ENCODE measurements at regions not wholly inside any gene's neighbourhood (a gene's known extent, or its start where the extent isn't known, plus 50 kb on each side); places are given as distances from the start of the nearest gene placed in this dataset.
"Not testable (repeated sequence)": the region's sequence is repeated elsewhere in the genome, so short reads cannot be mapped to it uniquely, and the experiment has no call there.

DNA sequence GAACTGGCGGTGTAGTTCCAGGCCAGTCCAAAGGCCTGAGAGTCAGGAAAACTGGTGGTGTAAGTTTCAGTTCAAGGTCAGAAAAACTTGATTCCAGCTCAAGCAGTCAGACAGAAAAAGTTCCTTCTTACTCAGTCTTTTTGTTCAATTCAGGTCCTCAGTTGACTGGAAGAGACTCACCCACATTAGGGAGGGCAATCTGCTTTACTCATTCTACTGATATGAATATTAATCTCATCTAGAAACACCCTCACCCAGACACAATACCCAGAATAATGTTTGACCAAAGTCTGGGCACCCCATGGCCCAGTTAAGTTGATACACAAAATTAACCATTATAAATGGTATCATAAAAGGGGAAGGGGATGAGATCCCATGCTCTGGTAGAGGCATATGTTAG lies 50.1 kb upstream of the LTA4H start:
- DNase-seq: no peak
- peaks cover 11% of the 10 kb centered on the region for H3K4me1 Mint-ChIP-seq (ENCODE audit: low read depth)
- peaks cover 9% of the 10 kb centered on the region for H3K27me3 Mint-ChIP-seq (ENCODE audit: insufficient read depth)
- H3K4me3 Mint-ChIP-seq: no peak overlapping the region
- no peak overlapping the region for H3K27ac Mint-ChIP-seq
- H3K9me3 Mint-ChIP-seq: peaks cover 11% of the 10 kb centered on the region
- TF ChIP-seq, protein P1, sequence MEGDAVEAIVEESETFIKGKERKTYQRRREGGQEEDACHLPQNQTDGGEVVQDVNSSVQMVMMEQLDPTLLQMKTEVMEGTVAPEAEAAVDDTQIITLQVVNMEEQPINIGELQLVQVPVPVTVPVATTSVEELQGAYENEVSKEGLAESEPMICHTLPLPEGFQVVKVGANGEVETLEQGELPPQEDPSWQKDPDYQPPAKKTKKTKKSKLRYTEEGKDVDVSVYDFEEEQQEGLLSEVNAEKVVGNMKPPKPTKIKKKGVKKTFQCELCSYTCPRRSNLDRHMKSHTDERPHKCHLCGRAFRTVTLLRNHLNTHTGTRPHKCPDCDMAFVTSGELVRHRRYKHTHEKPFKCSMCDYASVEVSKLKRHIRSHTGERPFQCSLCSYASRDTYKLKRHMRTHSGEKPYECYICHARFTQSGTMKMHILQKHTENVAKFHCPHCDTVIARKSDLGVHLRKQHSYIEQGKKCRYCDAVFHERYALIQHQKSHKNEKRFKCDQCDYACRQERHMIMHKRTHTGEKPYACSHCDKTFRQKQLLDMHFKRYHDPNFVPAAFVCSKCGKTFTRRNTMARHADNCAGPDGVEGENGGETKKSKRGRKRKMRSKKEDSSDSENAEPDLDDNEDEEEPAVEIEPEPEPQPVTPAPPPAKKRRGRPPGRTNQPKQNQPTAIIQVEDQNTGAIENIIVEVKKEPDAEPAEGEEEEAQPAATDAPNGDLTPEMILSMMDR (IDR thresholded peaks at IDR 0.05): no peak
- peaks cover 6% of the 10 kb centered on the region for H3K36me3 Mint-ChIP-seq (ENCODE audit: low read depth)

GRCh38 chr12:96086190-96086589 lies 50.8 kb upstream of the LTA4H start:
- H3K9me3 Mint-ChIP-seq: peaks cover 11% of the 10 kb centered on the region
- H3K27ac Mint-ChIP-seq; H3K36me3 Mint-ChIP-seq (ENCODE audit: low read depth); H3K4me3 Mint-ChIP-seq; DNase-seq; H3K27me3 Mint-ChIP-seq (ENCODE audit: insufficient read depth): not testable (repeated sequence)
- H3K4me1 Mint-ChIP-seq (ENCODE audit: low read depth): peaks cover 11% of the 10 kb centered on the region

DNA sequence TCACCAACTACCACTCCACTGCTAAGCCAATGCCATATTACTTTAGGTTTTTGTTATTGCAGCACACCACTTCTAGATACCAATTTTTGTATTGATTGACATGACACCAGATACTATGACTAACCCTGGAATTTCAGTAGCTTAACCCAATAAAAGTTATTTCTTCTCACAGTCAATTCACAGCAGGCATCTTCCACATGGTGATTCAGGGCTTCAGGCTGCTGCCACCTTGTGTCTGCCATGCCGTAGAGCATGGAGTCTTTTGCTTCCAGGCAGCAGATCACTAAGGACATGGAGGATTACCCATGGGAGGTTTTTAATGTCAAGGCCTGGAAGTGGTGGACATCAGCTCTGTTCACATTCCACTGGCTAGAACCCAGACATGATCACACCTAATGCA lies 56.4 kb upstream of the LTA4H start:
- Mint-ChIP-seq H3K36me3 (ENCODE audit: low read depth) (peaks cover 5% of the 10 kb centered on the region; the same call in 1 of the 2 replicates), H3K4me1 (ENCODE audit: low read depth) (peaks cover 16% of the 10 kb centered on the region), H3K27ac (no peak overlapping the region), H3K9me3 (peaks cover 4% of the 10 kb centered on the region), H3K27me3 (ENCODE audit: insufficient read depth) (peaks cover 13% of the 10 kb centered on the region), H3K4me3 (no peak overlapping the region)
- DNase-seq: peak; percentile 8
- TF ChIP-seq, protein P1 (IDR thresholded peaks at IDR 0.05): peak; percentile 44; the same call in 1 of the 2 replicates

- Mint-ChIP-seq H3K4me3 (no peak overlapping the region), H3K36me3 (ENCODE audit: low read depth) (peaks cover 5% of the 10 kb centered on the region; the same call in 1 of the 2 replicates), H3K9me3 (no peaks in the 10 kb centered on the region; the same call in 1 of the 2 replicates), H3K27me3 (ENCODE audit: insufficient read depth) (peaks cover 16% of the 10 kb centered on the region), H3K27ac (no peak overlapping the region), H3K4me1 (ENCODE audit: low read depth) (peaks cover 16% of the 10 kb centered on the region)
- TF ChIP-seq, protein P1 (IDR thresholded peaks at IDR 0.05): no peak
- no peak for DNase-seq
These were observed 58.3 kb upstream of the LTA4H start for GRCh38 chr12:96093543-96094196.

GRCh38 chr12:96094201-96094600 lies 58.8 kb upstream of the LTA4H start:
- H3K9me3 Mint-ChIP-seq: no peaks in the 10 kb centered on the region; the same call in 1 of the 2 replicates
- peaks cover 5% of the 10 kb centered on the region; the same call in 1 of the 2 replicates for H3K36me3 Mint-ChIP-seq (ENCODE audit: low read depth)
- TF ChIP-seq, protein P1 (IDR thresholded peaks at IDR 0.05): no peak
- no peak overlapping the region for H3K4me3 Mint-ChIP-seq
- H3K4me1 Mint-ChIP-seq (ENCODE audit: low read depth): peaks cover 16% of the 10 kb centered on the region
- no peak overlapping the region for H3K27ac Mint-ChIP-seq
- H3K27me3 Mint-ChIP-seq (ENCODE audit: insufficient read depth): peaks cover 16% of the 10 kb centered on the region
- DNase-seq: no peak

- TF ChIP-seq, protein P1 (IDR thresholded peaks at IDR 0.05): no peak
- peaks cover 14% of the 10 kb centered on the region for H3K4me1 Mint-ChIP-seq (ENCODE audit: low read depth)
- peaks cover 14% of the 10 kb centered on the region for H3K27me3 Mint-ChIP-seq (ENCODE audit: insufficient read depth)
- H3K9me3 Mint-ChIP-seq: no peaks in the 10 kb centered on the region
- no peak for DNase-seq
- no peaks in the 10 kb centered on the region for H3K36me3 Mint-ChIP-seq (ENCODE audit: low read depth)
- no peak overlapping the region for H3K27ac Mint-ChIP-seq
- no peak overlapping the region for H3K4me3 Mint-ChIP-seq
These were observed 63.2 kb upstream of the LTA4H start for GRCh38 chr12:96098631-96099030.

Measured in HFFc6 (cell line).